ENCODE measurements at regions not wholly inside any gene's neighbourhood (a gene's known extent, or its start where the extent isn't known, plus 50 kb on each side); places are given as distances from the start of the nearest gene placed in this dataset.
"Not testable (repeated sequence)": the region's sequence is repeated elsewhere in the genome, so short reads cannot be mapped to it uniquely, and the experiment has no call there.

GRCh38 chr4:3935406-3935805, 169.2 kb downstream of the ADRA2C start:
- WGBS (ENCODE audit: insufficient coverage, low coverage, missing lambda C conversion rate): 70% methylated on average over 6 of the region's 10 CpGs
- in situ Hi-C loops (cut with MboI): not testable (repeated sequence)

DNA sequence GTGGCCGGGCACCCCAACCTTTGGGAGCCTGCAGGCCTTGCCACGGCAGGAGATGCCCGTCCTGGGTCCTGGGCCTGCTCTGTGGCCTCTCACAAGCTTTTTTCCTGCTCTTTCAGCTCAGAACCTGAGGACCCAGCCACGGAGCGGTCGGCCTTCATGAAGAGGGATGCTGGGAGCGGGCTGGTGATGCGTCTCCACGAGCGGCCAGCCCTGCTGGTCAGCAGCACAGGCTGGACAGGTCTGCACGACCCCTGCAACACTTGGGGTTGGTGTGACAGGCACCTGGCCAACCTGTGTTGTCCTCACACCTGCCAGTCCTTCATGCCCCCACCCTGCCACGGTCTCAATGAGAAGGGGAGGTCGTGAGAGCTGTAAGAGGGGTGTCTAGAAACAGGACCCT, 170.0 kb downstream of the ADRA2C start:
- intact Hi-C loops (cut with micrococcal nuclease): no loop called here
- Histone ChIP-seq H3K36me3 (ENCODE audit: control insufficient read depth, insufficient read depth, low read length) (no peaks in the 10 kb centered on the region), H3K9me1 (ENCODE audit: control insufficient read depth, insufficient read depth, low read length) (no peaks in the 10 kb centered on the region), H3K79me2 (ENCODE audit: control insufficient read depth, insufficient read depth, low read length) (peaks cover 7% of the 10 kb centered on the region; the same call in 1 of the 3 replicates), H3K9me3 (replicated peaks; ENCODE audit: control insufficient read depth, insufficient read depth, low read depth, low read length) (no peaks in the 10 kb centered on the region), H3K4me3 (no peak overlapping the region), H3K4me2 (ENCODE audit: insufficient read depth, low read length) (no peak overlapping the region), H3K27me3 (ENCODE audit: control insufficient read depth in 2 of 2, insufficient read depth in 2 of 2, low read length in 2 of 2) (no peaks in the 10 kb centered on the region), H3K9ac (ENCODE audit: insufficient read depth in 1 of 2, low read depth in 2 of 2, low read length in 2 of 2) (peak overlapping the region in 1 of 2 experiments; percentile 4; a peak in 1 of 4 replicates), H2AFZ (ENCODE audit: low read depth, low read length) (no peak overlapping the region), H4K20me1 (replicated peaks; ENCODE audit: control insufficient read depth, insufficient read depth, low read length) (no peaks in the 10 kb centered on the region), H3K27ac (ENCODE audit: extremely low read depth, low read depth, low read length) (no peak overlapping the region), H3K4me1 (replicated peaks in 1 of 2; ENCODE audit: control insufficient read depth in 2 of 2, insufficient read depth in 2 of 2, low read length in 2 of 2) (peaks cover 9 to 17% of the 10 kb centered on the region in 2 experiments; a peak in 4 of 5 replicates)
- ATAC-seq: no peak
- ChIA-PET CTCF (ENCODE audit: low intra/inter-chr PET ratio) (no interaction called here), POLR2A (no interaction called here)
- in situ Hi-C loops (cut with MboI): no loop called here
- BruUV-seq (replicated peaks): no TSS peak
- no peak for FAIRE-seq
- 70% methylated on average over 11 of the region's 13 CpGs for WGBS (ENCODE audit: insufficient coverage, low coverage, missing lambda C conversion rate)
- DNase-seq (ENCODE audit: extremely low read depth in 1 of 4, low spot score in 3 of 4): no peak
- TF ChIP-seq ZNF77 (CRISPR knock-in tag; IDR thresholded peaks at IDR 0.05) (no peak), ETS2 (tag; IDR thresholded peaks at IDR 0.05; ENCODE audit: borderline replicate concordance, poor library complexity, severe bottlenecking) (no peak), CREBBP (IDR thresholded peaks at IDR 0.05; ENCODE audit: low read depth, low read length) (no peak)
- TF ChIP-seq, protein P1, sequence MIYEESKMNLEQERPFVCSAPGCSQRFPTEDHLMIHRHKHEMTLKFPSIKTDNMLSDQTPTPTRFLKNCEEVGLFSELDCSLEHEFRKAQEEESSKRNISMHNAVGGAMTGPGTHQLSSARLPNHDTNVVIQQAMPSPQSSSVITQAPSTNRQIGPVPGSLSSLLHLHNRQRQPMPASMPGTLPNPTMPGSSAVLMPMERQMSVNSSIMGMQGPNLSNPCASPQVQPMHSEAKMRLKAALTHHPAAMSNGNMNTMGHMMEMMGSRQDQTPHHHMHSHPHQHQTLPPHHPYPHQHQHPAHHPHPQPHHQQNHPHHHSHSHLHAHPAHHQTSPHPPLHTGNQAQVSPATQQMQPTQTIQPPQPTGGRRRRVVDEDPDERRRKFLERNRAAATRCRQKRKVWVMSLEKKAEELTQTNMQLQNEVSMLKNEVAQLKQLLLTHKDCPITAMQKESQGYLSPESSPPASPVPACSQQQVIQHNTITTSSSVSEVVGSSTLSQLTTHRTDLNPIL (CRISPR knock-in tag; IDR thresholded peaks at IDR 0.05): no peak
- TF ChIP-seq, protein P2, sequence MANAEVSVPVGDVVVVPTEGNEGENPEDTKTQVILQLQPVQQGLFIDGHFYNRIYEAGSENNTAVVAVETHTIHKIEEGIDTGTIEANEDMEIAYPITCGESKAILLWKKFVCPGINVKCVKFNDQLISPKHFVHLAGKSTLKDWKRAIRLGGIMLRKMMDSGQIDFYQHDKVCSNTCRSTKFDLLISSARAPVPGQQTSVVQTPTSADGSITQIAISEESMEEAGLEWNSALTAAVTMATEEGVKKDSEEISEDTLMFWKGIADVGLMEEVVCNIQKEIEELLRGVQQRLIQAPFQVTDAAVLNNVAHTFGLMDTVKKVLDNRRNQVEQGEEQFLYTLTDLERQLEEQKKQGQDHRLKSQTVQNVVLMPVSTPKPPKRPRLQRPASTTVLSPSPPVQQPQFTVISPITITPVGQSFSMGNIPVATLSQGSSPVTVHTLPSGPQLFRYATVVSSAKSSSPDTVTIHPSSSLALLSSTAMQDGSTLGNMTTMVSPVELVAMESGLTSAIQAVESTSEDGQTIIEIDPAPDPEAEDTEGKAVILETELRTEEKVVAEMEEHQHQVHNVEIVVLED (CRISPR knock-in tag; IDR thresholded peaks at IDR 0.05): no peak

More at GRCh38 chr4:3935406-3935805, 169.2 kb downstream of the ADRA2C start:
- ATAC-seq; H4K20me1 ChIP-seq (replicated peaks; ENCODE audit: control insufficient read depth, insufficient read depth, low read length); H3K36me3 ChIP-seq (ENCODE audit: control insufficient read depth, insufficient read depth, low read length); H3K9ac ChIP-seq (ENCODE audit: insufficient read depth in 1 of 2, low read depth in 2 of 2, low read length in 2 of 2); H2AFZ ChIP-seq (ENCODE audit: low read depth, low read length); H3K4me3 ChIP-seq; DNase-seq (ENCODE audit: extremely low read depth in 1 of 4, low spot score in 3 of 4); H3K9me1 ChIP-seq (ENCODE audit: control insufficient read depth, insufficient read depth, low read length); POLR2A ChIA-PET; FAIRE-seq; BruUV-seq (replicated peaks); H3K79me2 ChIP-seq (ENCODE audit: control insufficient read depth, insufficient read depth, low read length); intact Hi-C loops (cut with micrococcal nuclease); H3K27ac ChIP-seq (ENCODE audit: extremely low read depth, low read depth, low read length); H3K9me3 ChIP-seq (replicated peaks; ENCODE audit: control insufficient read depth, insufficient read depth, low read depth, low read length); H3K27me3 ChIP-seq (ENCODE audit: control insufficient read depth in 2 of 2, insufficient read depth in 2 of 2, low read length in 2 of 2); CTCF ChIA-PET (ENCODE audit: low intra/inter-chr PET ratio); H3K4me2 ChIP-seq (ENCODE audit: insufficient read depth, low read length): not testable (repeated sequence)
- peaks cover 9 to 17% of the 10 kb centered on the region in 2 experiments; a peak in 4 of 5 replicates for H3K4me1 ChIP-seq (replicated peaks in 1 of 2; ENCODE audit: control insufficient read depth in 2 of 2, insufficient read depth in 2 of 2, low read length in 2 of 2)

Measured in K562 (cell line).